ENCODE measurements at regions not wholly inside any gene's neighbourhood (a gene's known extent, or its start where the extent isn't known, plus 50 kb on each side); places are given as distances from the start of the nearest gene placed in this dataset.
"Not testable (repeated sequence)": the region's sequence is repeated elsewhere in the genome, so short reads cannot be mapped to it uniquely, and the experiment has no call there.

DNA sequence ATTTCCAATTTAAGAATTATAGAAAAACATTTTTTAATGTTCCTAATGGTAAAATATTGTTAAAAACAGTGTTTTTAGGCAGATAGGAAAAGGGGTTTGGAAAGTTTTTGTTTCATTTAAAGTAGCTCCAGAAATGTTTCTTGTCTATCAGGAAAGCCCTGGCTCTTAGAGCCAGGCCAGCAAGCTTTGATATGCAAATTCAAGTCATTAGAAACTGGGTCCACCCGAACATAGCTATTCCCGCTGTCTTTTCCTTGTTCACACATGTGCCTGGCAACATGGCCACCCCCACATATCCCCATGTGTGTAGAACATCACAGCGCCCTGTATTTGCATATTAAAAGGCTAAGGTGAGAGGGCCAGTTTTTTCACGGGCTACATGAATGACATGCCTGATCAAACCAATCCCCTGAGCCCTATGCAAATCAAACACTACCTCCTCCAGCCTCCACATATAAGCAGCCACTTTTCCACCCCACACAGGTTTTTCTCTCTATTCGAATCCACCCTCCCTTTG, 925.3 kb upstream of the CDH10 start:
- no peak for DNase-seq (ENCODE audit: low read depth in 2 of 3, low spot score in 2 of 3)

DNA sequence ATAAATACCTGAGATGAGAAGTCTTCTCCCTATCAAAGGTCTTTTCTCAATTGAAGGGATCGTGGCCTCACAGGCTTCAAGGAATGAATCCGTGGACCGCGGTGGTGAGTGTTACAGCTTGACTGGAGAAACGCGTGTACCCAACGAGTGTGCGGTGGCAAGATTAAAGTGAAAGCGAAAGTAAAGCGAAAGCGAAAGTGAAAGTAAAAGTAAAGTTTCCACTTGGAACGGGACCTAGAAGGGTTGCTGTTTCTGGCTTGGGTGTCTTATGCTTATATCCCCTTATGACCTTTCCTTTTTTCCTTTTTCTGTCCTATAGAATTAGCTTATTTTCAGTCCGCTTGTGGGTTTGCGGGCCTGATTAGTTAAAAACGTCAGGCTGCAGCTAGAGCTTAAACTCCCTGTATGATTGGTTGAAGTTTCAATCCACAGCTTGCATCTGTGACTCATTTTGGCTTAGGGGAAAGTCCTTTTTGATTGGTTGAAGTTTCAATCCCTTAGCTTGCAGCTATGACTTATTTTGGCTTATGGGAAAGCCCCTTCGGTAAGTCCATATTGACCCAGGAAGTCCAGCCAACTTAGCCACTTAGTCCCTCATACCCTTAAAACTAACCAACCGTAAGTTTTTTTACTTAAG, 924.3 kb upstream of the CDH10 start:
- DNase-seq (ENCODE audit: low read depth in 2 of 3, low spot score in 2 of 3), result peak in 2 of 3 donors; percentile 8 to 27

DNA sequence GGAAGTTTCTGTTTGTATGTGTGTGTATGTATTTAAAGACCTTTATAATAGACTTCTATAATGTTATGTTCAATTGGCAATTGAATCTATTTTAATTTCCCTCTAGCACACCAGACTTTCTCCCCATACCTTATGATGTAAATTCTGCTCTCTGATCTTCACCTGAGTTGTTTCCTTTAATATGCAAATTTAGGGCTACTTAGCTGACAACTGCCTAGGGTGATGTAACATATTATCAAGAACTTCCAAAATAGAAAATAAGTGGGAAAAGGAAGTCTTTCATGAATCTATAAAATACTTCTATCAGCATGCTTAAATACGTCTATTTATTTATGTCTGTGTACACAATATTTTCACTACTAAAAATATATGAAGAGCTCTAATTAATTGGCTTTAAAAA, 923.5 kb upstream of the CDH10 start:
- no peak for DNase-seq (ENCODE audit: low read depth in 2 of 3, low spot score in 2 of 3)

DNA sequence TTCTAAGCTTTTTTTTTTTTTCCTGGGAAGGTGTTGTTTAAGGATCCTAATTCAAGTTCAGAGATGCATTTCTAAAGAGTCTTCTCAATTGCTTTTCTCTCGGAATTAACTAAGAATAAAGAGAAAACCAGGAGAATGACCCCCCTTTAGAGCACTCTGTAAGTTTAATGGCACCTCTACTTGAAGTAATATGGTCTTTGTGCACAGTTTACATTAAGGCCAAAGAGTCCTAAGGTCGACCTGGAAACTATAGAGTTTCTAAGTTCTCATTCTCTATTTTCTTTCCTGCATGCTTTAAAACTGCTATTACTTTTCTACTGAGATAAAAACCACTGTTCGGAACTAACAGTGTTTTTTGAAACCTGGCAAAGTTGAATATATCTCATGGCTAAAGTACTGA, 923.1 kb upstream of the CDH10 start:
- DNase-seq (ENCODE audit: low read depth in 2 of 3, low spot score in 2 of 3), result no peak

DNA sequence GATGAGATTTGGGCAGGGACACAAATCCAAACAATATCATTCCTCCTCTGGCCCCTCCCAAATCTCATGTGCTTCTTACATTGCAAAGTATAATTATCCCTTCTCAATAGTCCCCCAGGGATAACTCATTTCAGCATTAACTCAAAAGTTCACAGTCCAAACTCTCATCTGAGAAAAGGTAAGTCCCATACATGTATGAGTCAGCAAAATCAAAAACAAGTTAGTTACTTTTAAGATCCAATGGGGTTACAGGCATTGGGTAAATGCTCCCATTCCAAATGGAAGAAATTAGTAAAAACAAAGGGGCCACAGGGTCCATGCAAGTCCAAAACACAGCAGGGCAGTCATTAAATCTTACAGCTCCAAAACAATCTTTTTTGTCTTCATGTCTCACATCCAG, 917.9 kb upstream of the CDH10 start:
- DNase-seq (ENCODE audit: low read depth in 2 of 3, low spot score in 2 of 3), result no peak

DNA sequence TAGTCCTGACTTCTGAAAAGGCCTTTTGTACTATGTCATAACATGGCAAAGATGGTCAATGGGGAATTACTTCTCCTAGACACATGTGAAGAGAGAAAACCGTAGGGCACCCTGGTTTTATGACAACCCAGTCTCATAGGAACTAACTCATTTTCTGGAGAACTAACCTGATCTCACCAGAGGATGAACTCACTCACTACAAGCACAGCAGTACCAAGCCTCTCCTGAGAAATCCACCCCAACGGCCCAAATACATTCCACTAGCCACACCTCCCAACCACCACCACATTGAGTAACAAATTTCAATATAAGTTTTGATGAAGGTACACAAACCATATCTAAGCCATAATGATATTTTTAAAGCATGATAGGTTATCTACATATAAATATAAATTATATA, 909.3 kb upstream of the CDH10 start:
- DNase-seq (ENCODE audit: low read depth in 2 of 3, low spot score in 2 of 3), result no peak

DNA sequence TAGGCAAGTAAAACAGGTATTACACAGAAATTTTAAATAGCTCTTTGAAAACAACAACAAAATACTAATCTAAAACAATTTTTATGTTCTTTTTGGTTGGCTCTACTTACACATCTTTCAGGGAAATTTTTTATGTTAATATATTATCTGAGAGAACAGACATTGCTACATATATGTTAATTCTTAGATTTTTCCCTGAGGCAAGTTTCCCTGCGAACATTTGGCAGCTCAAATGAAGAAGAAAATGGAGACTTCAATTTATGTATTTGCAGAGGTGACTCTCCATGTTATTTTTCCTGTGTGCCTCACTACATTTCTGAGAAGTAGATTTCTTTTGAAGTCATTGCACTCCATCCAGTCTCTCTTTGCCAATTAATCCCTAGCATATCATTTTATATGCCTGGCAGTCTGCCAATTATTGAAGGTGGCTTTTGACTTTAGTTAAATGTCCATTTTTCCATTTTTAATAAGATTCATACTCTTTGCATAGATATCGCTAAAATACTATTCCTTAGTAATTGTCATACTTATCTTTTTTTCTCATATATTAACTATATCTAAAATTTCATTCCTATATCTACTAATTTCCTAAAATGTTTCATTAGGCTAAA, 908.2 kb upstream of the CDH10 start:
- DNase-seq (ENCODE audit: low read depth in 2 of 3, low spot score in 2 of 3), result no peak

DNA sequence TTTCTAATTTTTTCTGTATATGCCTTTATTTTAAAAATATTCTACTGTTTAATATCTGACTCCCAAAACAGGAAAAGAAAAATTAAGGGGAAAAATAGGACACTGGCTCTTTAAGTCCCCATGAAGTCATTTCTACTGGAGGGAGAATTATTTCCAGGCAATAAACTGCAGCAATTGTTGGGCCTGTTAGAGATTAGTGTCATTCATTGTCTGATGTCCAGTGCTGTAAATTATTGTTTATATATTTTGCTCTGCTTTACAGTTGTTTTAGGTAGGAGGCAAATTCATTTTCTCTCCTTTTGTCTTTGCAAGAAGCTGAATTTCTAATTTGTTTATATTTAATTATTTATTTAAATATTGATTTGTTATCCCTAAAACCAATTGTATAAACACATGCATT, 906.0 kb upstream of the CDH10 start:
- no peak for DNase-seq (ENCODE audit: low read depth in 2 of 3, low spot score in 2 of 3)

DNA sequence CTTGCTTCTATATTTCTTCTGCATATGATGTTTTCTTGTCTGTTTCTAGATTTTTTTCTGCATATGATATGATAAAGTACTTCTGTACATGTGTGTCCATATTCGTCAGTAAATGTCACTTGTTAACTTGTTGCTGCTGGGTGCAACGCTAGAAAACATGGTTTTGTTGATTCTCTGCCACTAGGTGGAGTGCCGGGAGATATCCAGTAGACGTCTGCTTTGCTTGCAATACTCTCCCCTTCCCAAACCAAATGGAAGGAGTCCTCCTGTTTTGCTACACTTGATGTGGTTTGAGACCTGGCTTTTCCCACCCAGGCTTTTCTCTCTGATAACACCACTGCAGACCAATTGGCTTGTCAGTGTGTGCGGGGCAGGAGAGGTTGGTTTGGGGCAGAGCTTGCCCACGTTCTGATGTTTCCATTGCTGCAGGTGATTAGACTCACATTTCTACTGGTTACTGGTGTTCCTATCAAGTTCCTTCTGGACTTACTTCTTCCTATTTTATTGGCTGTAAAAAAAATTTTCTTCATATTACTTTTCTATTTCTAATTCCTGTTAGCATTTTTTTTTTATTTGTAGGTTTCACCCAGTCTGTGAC, 900.0 kb upstream of the CDH10 start:
- DNase-seq (ENCODE audit: low read depth in 2 of 3, low spot score in 2 of 3), result peak in 2 of 3 donors; percentile 26 to 60

DNA sequence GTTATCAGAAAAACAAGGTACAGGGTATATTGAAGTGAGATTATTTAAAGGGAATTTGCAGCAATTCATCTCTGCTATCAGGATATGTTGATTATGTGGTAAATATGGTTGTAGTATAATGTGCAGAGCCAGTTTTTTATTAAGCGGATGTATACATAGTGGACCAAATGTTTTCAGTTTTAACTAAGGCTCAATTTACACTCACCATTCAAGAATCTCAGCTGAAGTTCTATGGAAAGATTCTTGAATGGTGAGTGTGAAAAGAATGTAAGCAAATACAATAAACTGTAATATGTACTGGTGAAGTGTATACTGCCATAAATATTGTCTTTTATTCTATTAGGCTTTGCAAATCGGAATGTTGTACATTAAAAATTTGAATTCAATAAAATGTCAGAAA, 895.9 kb upstream of the CDH10 start:
- no peak for DNase-seq (ENCODE audit: low read depth in 2 of 3, low spot score in 2 of 3)

DNA sequence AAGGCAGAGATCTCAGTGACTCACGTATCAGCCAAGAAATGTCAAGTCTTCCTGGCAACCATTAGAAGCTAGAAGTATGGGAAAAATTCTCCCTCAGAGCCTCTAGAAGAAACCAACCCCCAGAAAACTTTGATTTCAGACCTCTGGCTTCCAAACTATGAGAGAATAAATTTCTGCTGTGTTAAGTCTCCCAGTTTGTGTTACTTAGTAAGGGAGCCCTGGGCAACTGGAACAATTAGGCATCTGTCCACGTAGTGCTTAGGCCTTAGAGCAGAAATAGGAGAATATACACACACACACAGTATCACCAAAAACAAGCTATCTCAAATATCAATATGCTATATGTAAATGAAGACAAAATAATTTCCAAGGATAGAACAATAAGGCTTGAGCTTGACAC, 894.8 kb upstream of the CDH10 start:
- DNase-seq (ENCODE audit: low read depth in 2 of 3, low spot score in 2 of 3), result no peak

DNA sequence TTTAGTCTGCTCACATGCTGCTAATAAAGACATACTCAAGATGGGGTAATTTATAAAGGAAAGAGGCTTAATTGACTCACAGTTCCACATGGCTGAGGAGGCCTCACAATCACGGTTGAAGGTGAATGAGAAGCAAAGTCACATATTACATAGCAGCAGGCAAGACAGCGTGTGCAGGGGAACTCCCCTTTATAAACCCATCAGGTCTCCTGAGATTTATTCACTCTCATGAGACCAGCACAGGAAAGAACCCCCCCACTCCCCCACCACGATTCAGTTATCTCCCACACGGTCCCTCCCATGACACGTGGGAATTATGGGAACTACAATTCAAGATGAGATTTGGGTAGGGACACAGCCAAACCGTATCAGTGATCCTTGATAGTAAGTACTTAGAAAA, 891.7 kb upstream of the CDH10 start:
- not testable (repeated sequence) for DNase-seq (ENCODE audit: low read depth in 2 of 3, low spot score in 2 of 3)

DNA sequence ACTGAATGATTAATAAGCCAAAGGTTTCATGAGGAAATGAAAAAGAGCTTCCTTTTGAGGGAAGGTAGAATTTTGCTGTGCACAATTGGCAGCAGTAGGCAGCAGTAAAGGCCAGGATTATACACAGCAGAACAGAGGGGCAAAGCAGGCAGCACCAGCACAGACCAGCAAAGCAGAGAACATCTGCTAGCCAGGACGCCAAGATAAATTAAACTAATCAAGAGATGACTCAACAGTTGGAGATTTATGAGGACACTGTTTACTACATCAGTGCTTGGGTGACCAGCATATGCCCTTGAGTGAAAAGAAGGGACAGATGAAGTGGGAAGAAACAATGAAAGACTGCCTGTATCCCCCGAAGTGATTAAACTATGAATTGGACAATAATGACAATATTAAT, 871.4 kb upstream of the CDH10 start:
- DNase-seq (ENCODE audit: low read depth in 2 of 3, low spot score in 2 of 3), result no peak

DNA sequence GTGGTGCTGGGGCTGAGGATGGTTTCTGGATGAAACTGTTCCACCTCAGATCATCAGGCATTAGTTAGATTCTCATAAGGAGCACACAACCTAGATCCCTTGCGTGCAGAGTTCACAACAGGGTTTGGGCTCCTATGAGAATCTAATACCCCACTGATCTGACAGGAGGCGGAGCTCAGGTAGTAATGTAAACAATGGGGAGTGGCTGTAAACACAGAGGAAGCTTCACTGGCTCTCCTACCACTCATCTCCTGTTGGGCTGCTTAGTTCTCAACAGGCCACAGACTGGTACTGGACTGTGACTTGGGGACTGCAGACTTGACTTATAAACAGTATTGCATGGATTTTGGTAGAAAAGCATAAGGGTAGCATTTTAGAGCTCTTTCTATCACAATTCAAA, 870.7 kb upstream of the CDH10 start:
- no peak for DNase-seq (ENCODE audit: low read depth in 2 of 3, low spot score in 2 of 3)

DNA sequence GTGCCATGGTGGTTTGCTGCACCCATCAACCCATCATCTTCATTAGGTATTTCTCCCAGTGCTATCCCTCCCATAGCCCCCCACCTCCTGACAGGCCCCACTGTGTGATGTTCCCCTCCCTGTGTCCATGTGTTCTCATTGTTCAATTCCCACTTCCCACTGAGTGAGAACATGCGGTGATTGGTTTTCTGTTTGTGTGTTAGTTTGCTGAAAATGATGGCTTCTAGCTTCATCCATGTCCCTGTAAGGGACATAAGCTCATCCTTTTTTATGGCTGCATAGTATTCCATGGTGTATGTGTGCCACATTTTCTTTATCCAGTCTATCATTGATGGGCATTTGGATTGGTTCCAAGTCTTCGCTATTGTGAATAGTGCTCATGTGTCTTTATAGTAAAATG, 865.9 kb upstream of the CDH10 start:
- not testable (repeated sequence) for DNase-seq (ENCODE audit: low read depth in 2 of 3, low spot score in 2 of 3)

DNA sequence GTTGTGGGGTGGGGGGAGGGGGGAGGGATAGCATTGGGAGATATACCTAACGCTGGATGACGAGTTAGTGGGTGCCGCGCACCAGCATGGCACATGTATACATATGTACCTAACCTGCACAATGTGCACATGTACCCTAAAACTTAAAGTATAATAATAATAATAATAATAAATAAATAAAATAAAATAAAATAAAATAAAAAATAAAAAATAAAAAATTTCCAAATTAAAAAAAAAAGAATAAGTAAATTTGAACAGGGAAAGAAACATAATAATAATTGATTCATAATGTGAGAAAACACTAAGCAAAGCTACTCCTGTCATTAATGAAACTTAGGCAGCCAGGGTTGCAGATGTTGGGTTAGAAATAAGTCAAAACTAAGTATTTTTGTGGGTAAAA, 863.2 kb upstream of the CDH10 start:
- DNase-seq (ENCODE audit: low read depth in 2 of 3, low spot score in 2 of 3), result not testable (repeated sequence)

DNA sequence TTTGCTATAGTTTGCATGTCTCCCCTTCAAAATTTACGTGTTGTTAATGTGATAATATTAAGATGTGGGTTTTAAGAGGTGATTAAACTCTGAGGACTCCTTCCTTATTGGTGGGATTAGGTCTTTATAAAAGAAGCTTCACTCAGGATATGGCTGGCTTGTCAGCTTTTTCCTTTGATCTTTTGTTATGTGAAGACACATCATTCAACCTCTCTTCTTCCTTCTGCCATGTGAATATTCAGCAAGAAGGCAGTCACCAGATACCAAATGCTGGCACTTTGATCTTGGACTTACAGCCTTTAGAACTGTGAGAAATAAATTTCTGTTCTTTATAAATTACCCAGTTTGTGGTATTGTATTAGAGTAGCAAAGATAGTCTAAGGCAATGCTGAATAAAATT, 855.9 kb upstream of the CDH10 start:
- DNase-seq (ENCODE audit: low read depth in 2 of 3, low spot score in 2 of 3), result no peak

DNA sequence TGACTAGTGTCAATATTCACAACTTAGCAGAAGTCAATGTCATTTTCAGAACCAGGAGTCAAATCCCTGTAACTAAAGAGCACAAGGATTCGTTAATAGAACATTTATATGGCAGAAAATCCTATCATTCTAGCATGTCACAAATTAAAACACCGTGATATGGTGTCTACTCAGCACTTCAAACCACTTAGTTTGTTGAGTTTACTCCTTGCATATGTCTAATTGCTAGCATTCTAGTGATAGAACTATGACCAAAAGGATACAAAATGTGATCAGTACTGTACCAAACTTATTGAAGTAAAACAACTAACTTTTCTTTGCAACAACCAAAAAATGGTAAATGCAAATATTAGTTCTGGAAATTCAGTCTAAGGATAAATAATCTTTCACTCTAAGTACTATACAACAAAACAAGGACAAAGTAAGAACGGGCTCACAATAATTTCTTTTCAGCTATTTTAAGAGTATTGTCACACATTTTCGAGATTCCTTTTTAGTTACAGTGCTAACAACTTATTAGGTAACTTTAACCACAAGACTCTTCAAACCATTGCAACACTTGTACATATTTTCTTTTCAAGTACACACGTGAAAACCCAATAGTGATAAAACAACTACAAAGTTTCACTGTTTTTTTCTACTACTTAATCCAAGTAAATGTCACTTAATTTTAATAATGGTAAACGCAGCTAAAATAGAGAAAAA, 845.2 kb upstream of the CDH10 start:
- no peak for DNase-seq (ENCODE audit: low read depth in 2 of 3, low spot score in 2 of 3)

DNA sequence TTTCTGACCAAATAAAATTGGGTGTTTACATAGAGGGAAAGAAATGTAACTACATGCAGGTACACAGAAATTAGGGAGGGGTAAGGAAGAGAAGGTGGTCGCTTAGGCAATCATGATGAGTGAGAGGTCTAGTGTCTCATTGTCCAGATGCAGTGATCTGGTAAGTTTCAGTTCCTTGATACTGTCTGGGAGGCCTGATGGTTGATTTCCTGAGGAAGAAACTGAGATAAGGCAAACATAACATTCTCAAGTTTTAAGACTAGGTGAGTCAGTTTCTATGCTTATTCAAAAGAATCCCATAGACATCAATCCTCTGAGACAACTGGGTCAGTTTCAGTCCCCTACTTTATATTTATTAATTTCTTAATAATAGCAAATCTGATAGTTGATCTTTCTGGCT, 843.3 kb upstream of the CDH10 start:
- DNase-seq (ENCODE audit: low read depth in 2 of 3, low spot score in 2 of 3), result no peak

DNA sequence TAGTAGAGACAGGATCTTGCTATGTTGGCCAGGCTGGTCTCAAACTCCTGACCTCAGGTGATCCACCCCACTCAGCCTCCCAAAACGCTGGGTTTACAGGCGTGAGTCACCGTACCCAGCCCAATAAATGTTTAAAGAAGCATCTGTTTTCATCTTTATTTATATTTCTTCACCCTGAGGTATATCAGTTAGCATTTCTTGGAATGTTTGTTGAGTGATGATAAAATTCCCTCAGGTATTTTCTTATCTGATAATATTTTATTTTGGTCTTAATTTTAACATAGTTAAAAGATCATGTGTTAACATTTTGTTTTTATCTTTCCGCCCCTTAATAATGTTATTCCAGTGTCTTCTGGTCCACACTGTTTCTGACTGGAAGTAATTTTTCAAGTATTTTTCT, 839.6 kb upstream of the CDH10 start:
- no peak for DNase-seq (ENCODE audit: low read depth in 2 of 3, low spot score in 2 of 3)

DNA sequence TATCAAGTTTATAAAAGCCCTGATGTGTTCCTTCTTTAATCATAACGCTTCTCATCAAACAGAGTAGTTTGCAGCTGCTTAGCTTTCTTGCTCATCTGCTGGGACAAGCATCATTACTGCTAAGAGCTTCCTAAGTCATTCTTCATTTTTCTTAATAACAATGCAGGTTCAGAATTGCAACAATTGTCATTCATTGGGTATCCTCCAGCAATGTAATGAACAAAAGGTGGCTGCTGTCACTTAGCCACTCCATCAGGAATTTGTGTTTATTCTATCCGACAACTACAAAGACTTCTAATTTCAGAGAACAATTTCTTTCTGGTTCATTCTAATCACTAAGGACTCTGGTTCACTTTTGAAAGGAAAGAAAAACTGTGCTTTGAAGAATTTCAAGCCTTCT, 836.7 kb upstream of the CDH10 start:
- DNase-seq (ENCODE audit: low read depth in 2 of 3, low spot score in 2 of 3), result no peak

DNA sequence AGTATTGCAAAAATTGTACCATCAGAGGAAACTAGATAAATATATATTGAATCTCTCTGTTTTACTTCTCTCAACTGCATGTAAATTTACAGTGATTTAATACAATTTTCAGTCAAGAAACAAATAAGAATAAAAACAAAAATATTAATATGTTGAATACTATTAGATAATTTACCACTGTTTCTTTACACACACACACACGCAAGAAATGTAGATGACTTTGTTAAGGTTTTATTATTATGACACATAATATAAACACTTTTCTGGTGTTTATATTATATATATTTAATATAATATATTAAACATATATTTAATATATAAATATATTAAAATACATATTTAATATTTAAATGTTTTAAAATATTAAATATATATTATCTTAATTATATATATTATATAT, 814.3 kb upstream of the CDH10 start:
- no peak for DNase-seq (ENCODE audit: low read depth in 2 of 3, low spot score in 2 of 3)
